Neural cell (in vitro differentiated cells): ENCODE measurements at regions not wholly inside any gene's neighbourhood (a gene's known extent, or its start where the extent isn't known, plus 50 kb on each side); places are given as distances from the start of the nearest gene placed in this dataset.

Source experiments
- H2AFZ ChIP-seq: fragments of 200-600, 300-800 bp; sonication (generic), shearing (Covaris generic); 2 replicates; pipeline ENCODE4 v1.6.0; 2014; ENCODE audit warnings: low read depth, mild to moderate bottlenecking, antibody characterized with exemption, low read length, moderate library complexity
- H3F3A ChIP-seq: fragments of 200-600 bp; shearing (Covaris generic); 2 replicates; pipeline ENCODE4 v1.6.1; 2016; ENCODE audit warnings: mild to moderate bottlenecking, moderate library complexity, mixed read lengths, antibody characterized with exemption, low read length; ENCODE audit not compliant: insufficient read depth, poor library complexity, severe bottlenecking
- H3K27ac ChIP-seq: fragments of 200-600, 300-800 bp; sonication (generic), shearing (Covaris generic); 2 replicates; pipeline ENCODE4 v1.5.1; 2014; ENCODE audit warnings: mild to moderate bottlenecking, low read length, moderate library complexity
- H3K27me3 ChIP-seq: fragments of 300-800, 200-600 bp; sonication (generic), shearing (Covaris generic); 2 replicates; pipeline ENCODE4 v1.6.0; 2014; ENCODE audit warnings: mild to moderate bottlenecking, low read depth, low read length, moderate library complexity; ENCODE audit not compliant: insufficient read depth
- H3K36me3 ChIP-seq: fragments of 300-800, 200-600 bp; sonication (generic), shearing (Covaris generic); 2 replicates; pipeline ENCODE4 v1.5.1; 2014; ENCODE audit warnings: mild to moderate bottlenecking, antibody characterized with exemption, low read length, moderate library complexity; ENCODE audit not compliant: insufficient read depth
- H3K4me2 ChIP-seq: fragments of 300-800, 200-600 bp; sonication (generic), shearing (Covaris generic); 2 replicates; pipeline ENCODE4 v1.6.0; 2014; ENCODE audit warnings: mild to moderate bottlenecking, low read length
- H3K4me3 ChIP-seq: fragments of 300-800, 200-600 bp; sonication (generic), shearing (Covaris generic); 2 replicates; pipeline ENCODE4 v1.5.1; 2014; ENCODE audit warnings: mild to moderate bottlenecking, low read length, moderate library complexity
- H3K79me2 ChIP-seq: fragments of 200-600 bp; shearing (Covaris generic); replicated peaks from 2 replicates; pipeline ENCODE4 v1.6.0; 2014; ENCODE audit warnings: mild to moderate bottlenecking, low read length, moderate library complexity; ENCODE audit not compliant: insufficient read depth
- H3K9ac ChIP-seq: fragments of 300-800, 200-600 bp; sonication (generic), shearing (Covaris generic); 2 replicates; pipeline ENCODE4 v1.6.1; 2016; ENCODE audit warnings: mild to moderate bottlenecking, low read length, mixed read lengths
- H3K9me2 ChIP-seq: fragments of 200-600 bp; shearing (Covaris generic); 2 replicates; pipeline ENCODE4 v1.6.1; 2016; ENCODE audit warnings: mild to moderate bottlenecking, low read length, mixed read lengths; ENCODE audit not compliant: insufficient read depth
- H3K9me3 ChIP-seq: fragments of 200-600, 300-800 bp; sonication (generic), shearing (Covaris generic); 2 replicates; pipeline ENCODE4 v1.6.1; 2016; ENCODE audit warnings: mild to moderate bottlenecking, mixed run types, low read length, moderate library complexity, mixed read lengths
- H4K20me1 ChIP-seq: fragments of 200-600 bp; shearing (Covaris generic); 2 replicates; pipeline ENCODE4 v1.6.1; 2016; ENCODE audit warnings: mild to moderate bottlenecking, mixed run types; ENCODE audit not compliant: insufficient read depth
- CTCF ChIP-seq: fragments of 450-650 bp; IDR thresholded peaks from 2 replicates; pipeline ENCODE4 v1.5.1; 2014; ENCODE audit warnings: antibody characterized with exemption, mild to moderate bottlenecking, moderate library complexity; ENCODE audit not compliant: poor library complexity, severe bottlenecking
- EP300 ChIP-seq: fragments of 450-650 bp; conservative IDR thresholded peaks from 2 replicates; pipeline ENCODE4 v1.6.1; 2014; ENCODE audit warnings: antibody characterized with exemption, mild to moderate bottlenecking, moderate library complexity; ENCODE audit not compliant: poor library complexity, severe bottlenecking
- EZH2 ChIP-seq: fragments of 200-600, 300-800 bp; shearing (Covaris generic), sonication (generic); IDR thresholded peaks from 2 replicates; pipeline ENCODE4 v1.6.1; 2014; ENCODE audit warnings: antibody characterized with exemption, low read length, borderline replicate concordance, mild to moderate bottlenecking; ENCODE audit not compliant: insufficient read depth, poor library complexity, severe bottlenecking
- MXI1 ChIP-seq: fragments of 450-650 bp; conservative IDR thresholded peaks from 2 replicates; pipeline ENCODE4 v1.6.1; 2014; ENCODE audit warnings: antibody characterized with exemption, mild to moderate bottlenecking; ENCODE audit not compliant: poor library complexity, severe bottlenecking
- POLR2AphosphoS5 ChIP-seq: IDR thresholded peaks from 2 replicates; pipeline ENCODE4 v1.6.1; 2012
- RAD21 ChIP-seq: fragments of 450-650 bp; conservative IDR thresholded peaks from 2 replicates; pipeline ENCODE4 v1.6.1; 2014; ENCODE audit warnings: antibody characterized with exemption, mild to moderate bottlenecking, moderate library complexity
- REST ChIP-seq: IDR thresholded peaks from 2 replicates; pipeline ENCODE4 v1.6.1; 2012; ENCODE audit warnings: borderline replicate concordance
- SMC3 ChIP-seq: fragments of 450-650 bp; conservative IDR thresholded peaks from 2 replicates; pipeline ENCODE4 v1.6.1; 2014; ENCODE audit warnings: antibody characterized with exemption, mild to moderate bottlenecking, moderate library complexity; ENCODE audit not compliant: poor library complexity
- TAF1 ChIP-seq: IDR thresholded peaks from 2 replicates; pipeline ENCODE4 v1.6.1; 2012; ENCODE audit warnings: low read depth

- no peak overlapping the region for H3K27ac ChIP-seq
- H4K20me1 ChIP-seq, result no peaks in the 10 kb centered on the region
- H3K27me3 ChIP-seq, result no peaks in the 10 kb centered on the region
- H3K79me2 ChIP-seq, result no peaks in the 10 kb centered on the region
- no peak overlapping the region for H2AFZ ChIP-seq
- no peak overlapping the region for H3K4me2 ChIP-seq
- no peaks in the 10 kb centered on the region for H3F3A ChIP-seq
- H3K4me3 ChIP-seq, result no peak overlapping the region
- no peak overlapping the region for H3K9ac ChIP-seq
- no peaks in the 10 kb centered on the region for H3K9me2 ChIP-seq
- TF ChIP-seq TAF1, result no peak
- TF ChIP-seq MXI1, result no peak
- TF ChIP-seq SMC3, result no peak
- TF ChIP-seq EP300, result no peak
- no peak for TF ChIP-seq REST
- no peak for TF ChIP-seq EZH2
- TF ChIP-seq CTCF, result no peak
- no peak for TF ChIP-seq RAD21
- no peak for TF ChIP-seq POLR2AphosphoS5
- H3K36me3 ChIP-seq, result no peaks in the 10 kb centered on the region
- H3K9me3 ChIP-seq, result no peaks in the 10 kb centered on the region
Measured at GRCh38 chr7:67950321-67951083, 953.9 kb downstream of the TYW1 start.

- no peaks in the 10 kb centered on the region for H3K27me3 ChIP-seq
- H3K9me2 ChIP-seq, result no peaks in the 10 kb centered on the region
- no peak overlapping the region for H3K27ac ChIP-seq
- TF ChIP-seq MXI1 (no peak), EZH2 (no peak), TAF1 (no peak), POLR2AphosphoS5 (no peak), SMC3 (no peak), REST (no peak), RAD21 (no peak), EP300 (no peak), CTCF (no peak)
- H3K4me2 ChIP-seq, result no peak overlapping the region
- H3K36me3 ChIP-seq, result no peaks in the 10 kb centered on the region
- H3K9me3 ChIP-seq, result no peaks in the 10 kb centered on the region
- no peaks in the 10 kb centered on the region for H4K20me1 ChIP-seq
- no peak overlapping the region for H2AFZ ChIP-seq
- no peak overlapping the region for H3K4me3 ChIP-seq
- no peak overlapping the region for H3K9ac ChIP-seq
- H3K79me2 ChIP-seq, result no peaks in the 10 kb centered on the region
- H3F3A ChIP-seq, result no peaks in the 10 kb centered on the region
Measured at GRCh38 chr7:67955061-67955460, 958.4 kb downstream of the TYW1 start.
